GM21825 (cell line): ENCODE measurements at regions not wholly inside any gene's neighbourhood (a gene's known extent, or its start where the extent isn't known, plus 50 kb on each side); places are given as distances from the start of the nearest gene placed in this dataset.

Source experiments
- ATAC-seq: cut with Tn5 transposase; IDR thresholded peaks from one replicate; pipeline ENCODE4 v1.9.1; 2021; ENCODE audit warnings: mild to moderate bottlenecking, moderate library complexity; ENCODE audit not compliant: unreplicated experiment

DNA sequence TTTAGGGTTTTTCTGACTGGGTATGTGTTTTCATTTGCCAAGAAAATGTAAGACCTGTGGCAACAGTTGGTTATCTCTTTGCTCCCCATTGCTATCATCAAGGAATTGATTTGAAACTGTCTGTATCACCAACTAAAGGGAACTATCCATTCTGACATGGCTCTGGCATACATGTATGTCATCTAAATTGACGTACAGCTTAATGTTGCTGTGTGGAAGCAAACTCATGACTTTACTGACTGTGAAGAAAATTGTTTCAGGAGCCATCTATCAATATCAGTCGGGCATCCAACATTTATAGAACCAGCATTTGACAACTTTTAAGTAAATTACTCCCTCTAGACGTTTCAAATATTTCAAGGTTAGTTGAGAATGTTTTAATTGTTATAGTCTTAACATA is 555.8 kb upstream of the EPHA7 start:
- no peak for ATAC-seq

GRCh38 chr6:93974332-93974731 is 555.0 kb upstream of the EPHA7 start:
- ATAC-seq, result no peak

DNA sequence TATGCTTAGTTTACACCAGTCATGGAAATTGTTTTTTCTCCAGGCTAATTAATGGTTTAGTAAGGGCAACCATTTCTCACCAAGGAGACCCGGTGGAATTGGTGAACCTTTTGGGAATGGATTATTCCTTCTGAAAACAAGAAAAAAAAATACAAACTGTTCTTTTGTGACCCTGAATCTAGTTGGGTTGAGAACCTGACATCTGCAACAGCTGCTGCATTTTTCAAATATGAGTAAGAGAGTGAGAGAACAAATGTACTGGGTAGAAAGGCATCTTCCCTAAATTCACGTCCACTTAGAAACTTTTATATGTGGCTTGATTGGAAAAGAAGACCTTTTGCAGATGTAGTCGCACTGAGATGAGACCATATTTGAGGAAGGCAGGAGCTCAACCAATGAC is 553.4 kb upstream of the EPHA7 start:
- ATAC-seq, result no peak

- ATAC-seq, result no peak
Observed at GRCh38 chr6:93970684-93971083, 551.3 kb upstream of the EPHA7 start.

GRCh38 chr6:93968126-93968525 is 548.8 kb upstream of the EPHA7 start:
- ATAC-seq, result no peak

GRCh38 chr6:93964926-93965325 is 545.6 kb upstream of the EPHA7 start:
- no peak for ATAC-seq

DNA sequence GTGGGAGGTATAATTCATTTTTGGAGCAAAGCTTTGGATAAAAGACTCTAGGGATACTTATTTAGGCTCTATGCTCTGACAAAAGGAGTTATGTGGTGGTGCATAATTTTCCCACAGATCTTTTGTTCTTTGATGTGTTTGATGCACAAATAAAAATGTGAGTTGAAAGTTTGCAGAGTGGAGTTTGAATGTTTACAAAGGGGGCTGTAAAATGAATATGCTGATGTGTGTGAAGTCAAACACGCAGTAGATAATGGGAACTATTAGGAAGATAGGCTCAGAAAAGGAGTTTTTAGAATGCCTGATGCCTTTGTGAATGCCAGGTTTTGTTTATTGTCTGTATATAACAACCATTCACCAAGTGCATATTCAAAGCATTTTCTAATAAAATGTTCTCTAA is 545.0 kb upstream of the EPHA7 start:
- ATAC-seq, result no peak

DNA sequence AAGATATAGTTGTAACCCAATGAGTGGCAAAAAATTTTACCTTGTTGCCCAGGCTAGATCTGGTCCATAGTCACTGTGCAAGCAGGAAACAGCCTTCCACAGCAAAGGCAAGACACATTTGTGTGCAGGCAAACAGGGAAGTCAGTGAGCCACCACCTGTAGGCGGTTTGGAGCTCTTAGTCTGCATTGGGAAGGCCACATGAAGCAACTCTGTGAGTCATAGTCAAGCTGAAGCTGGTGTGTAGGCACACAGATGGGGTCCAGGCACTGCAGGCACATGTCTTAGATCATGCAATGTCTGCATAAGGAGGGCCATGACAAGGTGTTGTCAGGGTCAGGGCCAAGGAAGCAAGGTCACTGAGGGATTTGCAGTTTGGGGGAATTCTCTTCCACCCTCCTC is 543.2 kb upstream of the EPHA7 start:
- no peak for ATAC-seq

DNA sequence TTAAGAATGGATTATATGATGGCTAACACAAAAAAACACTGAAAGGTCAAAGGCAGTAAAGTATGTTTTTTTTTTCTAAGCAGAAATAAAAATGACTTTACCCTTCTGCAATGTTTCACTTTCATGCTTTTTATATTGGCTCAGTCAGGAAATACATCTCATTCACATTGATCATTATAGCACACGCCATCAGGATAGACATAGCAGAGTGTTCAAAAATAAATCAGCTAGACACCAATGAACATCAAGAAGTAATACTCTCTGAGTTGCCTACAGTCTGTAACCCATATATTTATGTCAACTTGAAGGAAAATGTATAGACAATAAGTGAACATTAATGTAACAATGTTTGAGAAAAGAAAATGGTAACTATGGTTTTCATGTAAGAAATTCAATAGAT is 535.2 kb upstream of the EPHA7 start:
- no peak for ATAC-seq

GRCh38 chr6:93943661-93944060 is 524.3 kb upstream of the EPHA7 start:
- ATAC-seq, result no peak

DNA sequence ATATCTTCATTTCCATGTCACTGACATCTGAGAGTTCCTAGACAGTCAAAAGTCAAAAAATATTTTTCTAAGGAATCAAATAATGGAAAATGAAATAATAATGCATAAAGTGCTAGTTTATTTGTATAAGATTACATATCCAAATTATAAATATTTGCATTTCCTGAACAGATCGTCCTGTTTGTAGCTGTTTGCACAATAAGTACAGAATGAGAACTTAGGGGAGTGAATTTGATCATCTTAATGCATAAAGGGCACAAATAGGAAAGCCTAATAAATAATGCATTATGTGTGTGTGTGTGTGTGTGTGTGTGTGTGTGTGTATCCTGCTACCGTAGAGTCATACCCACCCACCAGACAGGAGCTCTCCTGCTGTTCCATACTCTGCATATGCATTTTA is 521.0 kb upstream of the EPHA7 start:
- no peak for ATAC-seq

DNA sequence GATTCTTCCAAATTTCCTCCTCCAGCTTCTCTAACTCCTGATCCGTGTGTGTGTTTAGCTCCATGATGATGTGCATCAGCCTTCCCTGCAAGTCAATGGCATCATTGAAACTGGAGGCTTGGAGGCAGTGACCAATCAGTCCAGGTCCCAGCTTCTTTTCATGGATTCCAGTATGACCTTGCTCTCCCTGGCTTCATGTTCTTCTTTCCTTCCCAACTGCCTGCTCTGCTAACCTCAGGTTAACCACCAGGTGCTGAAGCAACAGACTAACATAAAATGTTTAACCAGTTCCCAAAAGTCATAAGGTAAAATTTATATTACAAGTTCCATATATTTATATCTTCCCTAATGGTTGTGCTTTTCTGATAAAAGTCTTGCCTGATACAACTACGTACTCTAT is 512.8 kb upstream of the EPHA7 start:
- no peak for ATAC-seq

DNA sequence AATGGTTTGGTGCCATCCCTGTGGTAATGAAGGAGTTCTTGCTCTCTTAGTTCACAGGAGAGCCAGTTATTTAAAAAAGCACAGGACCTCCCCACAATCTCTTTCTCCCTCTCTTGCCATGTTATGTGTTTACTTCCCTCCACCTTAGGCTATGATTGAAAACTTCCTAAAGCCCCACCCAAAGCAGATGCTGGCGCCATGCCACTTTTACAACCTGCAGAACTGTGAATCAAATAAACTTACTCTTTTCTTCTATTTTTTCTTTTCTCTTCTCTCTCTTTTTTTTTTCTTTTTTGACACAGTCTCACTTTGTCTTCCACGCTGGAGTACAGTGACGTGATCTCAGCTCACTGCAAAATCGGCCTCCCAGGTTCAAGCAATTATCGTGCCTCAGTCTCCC is 508.4 kb upstream of the EPHA7 start:
- no peak for ATAC-seq

DNA sequence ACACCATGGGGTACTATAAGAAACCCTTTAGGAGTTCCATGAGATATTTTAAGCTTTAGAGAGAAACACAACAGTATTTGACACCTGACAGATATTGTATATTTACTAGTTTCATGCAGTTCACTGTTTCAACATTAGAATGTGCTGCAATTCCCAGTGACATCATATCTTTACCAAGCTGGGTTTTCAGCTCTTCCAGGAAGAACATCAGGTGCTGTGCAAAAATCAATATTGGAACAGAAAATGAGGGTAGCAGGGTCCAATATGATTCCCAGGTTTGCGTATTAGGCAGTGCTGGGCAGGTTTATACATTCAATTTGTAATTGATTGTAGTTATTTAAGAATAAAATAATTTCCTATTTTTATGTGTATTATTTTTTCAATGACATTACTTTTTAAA is 500.0 kb upstream of the EPHA7 start:
- ATAC-seq, result no peak

- ATAC-seq, result no peak
Observed at GRCh38 chr6:93918258-93918657, 498.9 kb upstream of the EPHA7 start.

DNA sequence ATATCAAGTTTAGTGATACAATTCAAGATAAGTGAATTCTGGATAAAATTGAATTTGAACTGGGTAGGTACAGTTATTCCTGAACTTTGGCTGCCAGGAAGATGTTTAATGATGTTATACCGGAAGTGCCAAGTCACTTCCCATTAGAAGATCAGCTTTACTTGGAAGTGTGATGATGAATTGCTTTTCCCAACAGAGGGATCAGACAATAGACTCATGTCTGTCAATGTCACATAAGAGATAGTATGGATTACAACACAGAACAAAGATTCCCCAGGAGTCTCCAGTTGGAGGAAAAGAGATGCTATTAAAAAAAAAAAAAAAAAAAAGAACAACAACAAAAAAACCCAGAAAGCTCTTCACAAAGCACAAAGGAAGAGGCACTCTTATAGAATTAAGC is 497.9 kb upstream of the EPHA7 start:
- no peak for ATAC-seq

DNA sequence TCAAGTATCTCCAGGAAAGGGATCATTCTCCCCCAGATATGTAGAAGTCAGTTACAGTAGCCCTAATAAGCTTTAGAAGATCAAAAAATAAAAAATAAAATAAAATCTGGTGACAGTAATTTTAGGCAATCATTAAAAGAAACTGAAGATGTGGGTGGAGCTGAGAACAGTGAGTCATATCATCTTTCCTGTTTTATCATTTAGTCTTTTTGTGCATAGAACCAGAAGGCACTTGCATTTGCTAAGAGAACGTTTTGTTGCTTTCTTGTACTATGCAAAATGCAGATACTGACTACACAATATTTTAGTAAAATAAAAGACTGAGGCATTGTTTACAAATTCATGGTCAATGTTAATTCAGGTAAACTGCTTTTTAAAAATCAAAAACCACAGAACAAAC is 497.4 kb upstream of the EPHA7 start:
- ATAC-seq, result no peak

- ATAC-seq, result no peak
Observed at GRCh38 chr6:93915961-93916360, 496.6 kb upstream of the EPHA7 start.

DNA sequence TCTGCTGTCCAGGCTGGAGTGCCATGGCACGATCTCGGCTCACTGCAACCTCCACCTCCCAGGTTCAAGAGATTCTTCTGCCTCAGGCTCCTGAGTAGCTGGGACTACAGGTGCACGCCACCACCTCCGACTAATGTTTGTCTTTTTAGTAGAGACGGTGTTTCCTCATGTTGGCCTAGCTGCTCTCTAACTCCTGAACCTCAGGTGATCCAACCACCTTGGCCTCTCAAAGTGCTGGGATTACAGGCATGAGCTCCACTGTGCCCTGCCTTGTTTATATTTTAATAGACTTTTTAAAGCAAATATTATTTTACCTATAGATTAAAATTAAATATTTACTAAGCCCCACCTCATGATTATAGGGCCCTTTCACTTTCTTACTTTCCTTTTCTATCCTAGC is 483.2 kb upstream of the EPHA7 start:
- no peak for ATAC-seq

- no peak for ATAC-seq
Observed at GRCh38 chr6:93900142-93900541, 480.8 kb upstream of the EPHA7 start.

DNA sequence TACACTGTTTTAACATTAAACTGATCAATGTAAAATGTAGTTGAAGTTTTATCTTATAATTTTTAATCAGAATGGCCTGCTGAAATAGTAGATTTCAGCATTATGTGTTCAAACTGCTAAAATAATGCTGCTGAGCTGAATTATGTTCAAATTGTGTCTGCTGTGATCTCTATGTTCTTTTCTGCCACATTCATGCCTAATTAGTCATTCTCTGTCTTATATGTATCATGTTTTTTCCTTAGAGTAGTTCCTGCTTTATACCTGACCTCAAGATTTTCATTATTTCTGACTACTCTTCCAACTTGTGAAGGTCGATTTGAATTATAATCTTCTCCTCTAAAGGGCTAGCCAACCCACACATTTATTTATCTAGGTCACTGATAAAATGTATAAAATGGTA is 476.7 kb upstream of the EPHA7 start:
- no peak for ATAC-seq

GRCh38 chr6:93894521-93894920 is 475.2 kb upstream of the EPHA7 start:
- ATAC-seq, result no peak

DNA sequence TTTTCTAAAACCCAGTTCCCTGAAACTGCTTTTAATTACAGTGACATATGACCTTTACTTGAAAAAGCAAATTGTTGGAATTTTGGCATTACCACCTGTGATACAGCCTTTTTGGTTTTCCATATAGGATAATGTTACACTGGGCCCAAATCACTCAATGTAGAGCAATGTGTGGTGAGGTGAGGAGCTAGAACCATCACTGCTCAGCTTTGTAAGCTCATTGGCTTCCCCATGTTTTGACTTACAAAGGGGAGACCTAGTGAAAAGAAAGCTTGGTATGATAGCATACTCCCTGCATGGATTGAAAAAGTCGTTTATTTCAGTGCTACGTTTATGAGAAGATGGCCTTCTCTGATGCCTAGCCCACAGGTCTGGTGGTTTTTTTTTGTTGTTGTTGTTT is 470.4 kb upstream of the EPHA7 start:
- ATAC-seq, result no peak

DNA sequence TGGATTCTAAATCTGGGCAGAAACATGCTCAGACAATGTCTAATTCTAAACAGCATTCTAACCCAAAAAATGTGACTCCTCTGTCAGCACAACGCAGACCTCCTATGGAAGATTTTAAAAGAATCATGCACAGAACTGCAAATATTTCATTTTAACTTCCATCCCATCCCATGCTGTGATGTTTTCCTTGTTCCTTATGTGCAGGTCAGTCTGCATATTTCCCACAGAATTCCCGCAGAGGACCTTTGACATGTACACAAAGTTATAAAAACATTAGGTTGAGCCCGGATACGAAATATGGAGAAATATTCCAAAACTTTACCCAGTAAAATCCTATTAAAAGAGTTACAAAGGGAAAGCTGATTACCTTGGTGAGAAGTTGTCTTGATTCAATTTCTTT is 467.1 kb upstream of the EPHA7 start:
- ATAC-seq, result no peak
